SK-N-SH (cell line): ENCODE measurements at regions not wholly inside any gene's neighbourhood (a gene's known extent, or its start where the extent isn't known, plus 50 kb on each side); places are given as distances from the start of the nearest gene placed in this dataset.

Experiments
- CTCF ChIA-PET: fragments of 300-600, 350-600 bp; formaldehyde crosslinking; extraction: SDS; loops from one replicate; lab custom pipeline; 2021; lab: Yijun Ruan, JAX
- POLR2A ChIA-PET: fragments of 350-600 bp; sonication (Branson Sonifier 250); formaldehyde crosslinking; extraction: SDS; loops from one replicate; lab custom pipeline; 2020; ENCODE audit warnings: antibody characterized with exemption, inconsistent platforms; lab: Yijun Ruan, JAX
- DNase-seq: peaks from one replicate; pipeline ENCODE4 v3.0.0; 2012
- H2AFZ ChIP-seq: fragments of 200-600 bp; sonication (generic); 2 replicates; pipeline ENCODE4 v1.8.1; 2016; ENCODE audit warnings: antibody characterized with exemption, mild to moderate bottlenecking, low read depth
- H3F3A ChIP-seq: fragments of 200-600 bp; sonication (generic); replicated peaks from 2 replicates; pipeline ENCODE3; 2016; ENCODE audit warnings: antibody characterized with exemption, mild to moderate bottlenecking; ENCODE audit not compliant: insufficient read depth
- H3K27ac ChIP-seq, 2 experiments: fragments of 200-500 bp in 1 of 2; fragments of 200-600 bp in 1 of 2; sonication (Bioruptor generic) in 1 of 2; sonication (generic), shearing (Covaris generic) in 1 of 2; 2 replicates each; pipeline versions ENCODE4 v1.5.1 to v1.6.1; 2014 to 2016; ENCODE audit warnings: low read depth in 2 of 2, inconsistent platforms in 1 of 2, low read length in 1 of 2, mild to moderate bottlenecking in 1 of 2, mixed read lengths in 1 of 2
- H3K27me3 ChIP-seq: fragments of 200-600 bp; sonication (generic), shearing (Covaris generic); 2 replicates; pipeline ENCODE4 v1.6.1; 2016; ENCODE audit warnings: mixed run types; ENCODE audit not compliant: insufficient read depth
- H3K36me3 ChIP-seq, 2 experiments: fragments of 200-500 bp in 1 of 2; fragments of 200-600 bp in 1 of 2; sonication (Bioruptor generic) in 1 of 2; sonication (generic) in 1 of 2; replicated peaks in 1 of 2; 2 replicates each; pipeline versions ENCODE3 to v1.5.1; 2014 to 2016; ENCODE audit warnings: low read length in 1 of 2, mild to moderate bottlenecking in 1 of 2; ENCODE audit not compliant: insufficient read depth in 2 of 2, control insufficient read depth in 1 of 2
- H3K4me1 ChIP-seq, 2 experiments: fragments of 200-500 bp in 1 of 2; fragments of 200-600 bp in 1 of 2; sonication (Bioruptor generic) in 1 of 2; sonication (generic), shearing (Covaris generic) in 1 of 2; 2 replicates each; pipeline versions ENCODE4 v1.5.1 to v1.6.1; 2014 to 2016; ENCODE audit warnings: low read depth in 1 of 2, low read length in 1 of 2, mixed run types in 1 of 2; ENCODE audit not compliant: insufficient read depth in 2 of 2, control insufficient read depth in 1 of 2
- H3K4me2 ChIP-seq: fragments of 200-600 bp; sonication (generic), shearing (Covaris generic); 2 replicates; pipeline ENCODE4 v1.6.1; 2017; ENCODE audit warnings: mixed run types
- H3K4me3 ChIP-seq, 2 experiments: fragments of 200-500 bp in 1 of 2; fragments of 200-600 bp in 1 of 2; sonication (Bioruptor generic) in 1 of 2; sonication (generic), shearing (Covaris generic) in 1 of 2; 2 replicates each; pipeline versions ENCODE4 v1.5.1 to v1.8.1; 2014 to 2016; ENCODE audit warnings: low read depth in 2 of 2, inconsistent platforms in 1 of 2, low read length in 1 of 2, mild to moderate bottlenecking in 1 of 2, mixed read lengths in 1 of 2, moderate library complexity in 1 of 2
- H3K79me2 ChIP-seq: fragments of 200-600 bp; sonication (generic); 2 replicates; pipeline ENCODE4 v1.8.1; 2017; ENCODE audit warnings: mild to moderate bottlenecking; ENCODE audit not compliant: insufficient read depth
- H3K9ac ChIP-seq: fragments of 200-600 bp; sonication (generic); 2 replicates; pipeline ENCODE4 v1.6.1; 2017; ENCODE audit warnings: mixed run types
- H3K9me2 ChIP-seq: fragments of 200-600 bp; sonication (generic); 2 replicates; pipeline ENCODE4 v1.6.1; 2017; ENCODE audit warnings: mixed run types
- H3K9me3 ChIP-seq: fragments of 200-600 bp; sonication (generic); 2 replicates; pipeline ENCODE4 v1.6.1; 2017; ENCODE audit warnings: mixed run types, mild to moderate bottlenecking, moderate library complexity
- H4K20me1 ChIP-seq: fragments of 200-600 bp; sonication (generic); 2 replicates; pipeline ENCODE4 v1.6.1; 2017; ENCODE audit warnings: mild to moderate bottlenecking, mixed run types; ENCODE audit not compliant: insufficient read depth
- CHD2 ChIP-seq: fragments of 150-350 bp; IDR thresholded peaks from 2 replicates; pipeline ENCODE4 v1.6.1; 2018; ENCODE audit warnings: low read length; ENCODE audit not compliant: partially characterized antibody
- FOXJ3 ChIP-seq: sonication (generic); formaldehyde crosslinking; IDR thresholded peaks from 2 replicates; pipeline ENCODE4 v1.5.1; 2020; ENCODE audit warnings: mild to moderate bottlenecking, missing genetic modification reagents
- FOXM1 ChIP-seq: IDR thresholded peaks from 2 replicates; pipeline ENCODE4 v1.4.0; 2012; ENCODE audit warnings: low read depth, mild to moderate bottlenecking
- GABPA ChIP-seq: IDR thresholded peaks from 2 replicates; pipeline ENCODE4 v1.4.0; 2012; ENCODE audit warnings: low read depth, mild to moderate bottlenecking
- GATA2 ChIP-seq: sonication (generic); formaldehyde crosslinking; IDR thresholded peaks from 2 replicates; pipeline ENCODE4 v1.5.0; 2020; ENCODE audit warnings: mild to moderate bottlenecking, missing genetic modification reagents
- MEF2A ChIP-seq: IDR thresholded peaks from 2 replicates; pipeline ENCODE4 v1.4.0; 2012; ENCODE audit warnings: low read depth, borderline replicate concordance
- TAF1 ChIP-seq: IDR thresholded peaks from 2 replicates; pipeline ENCODE4 v1.6.1; 2012; ENCODE audit warnings: low read depth, mild to moderate bottlenecking, low read length, moderate library complexity, borderline replicate concordance
- TCF12 ChIP-seq: IDR thresholded peaks from 2 replicates; pipeline ENCODE4 v1.4.0; 2012
- TEAD4 ChIP-seq: IDR thresholded peaks from 2 replicates; pipeline ENCODE4 v1.4.0; 2012; ENCODE audit warnings: mild to moderate bottlenecking, borderline replicate concordance; ENCODE audit not compliant: insufficient read depth
- YY1 ChIP-seq: IDR thresholded peaks from 2 replicates; pipeline ENCODE4 v1.4.0; 2012; ENCODE audit warnings: low read depth, mild to moderate bottlenecking
- WGBS: methylation state at CpG from one replicate; pipeline ENCODE4 v1.1.6; 2017; ENCODE audit warnings: low lambda C conversion rate; 5-methylcytosine and 5-hydroxymethylcytosine counted together
- TF ChIP-seq, protein P1 (sequence below): IDR thresholded peaks from 2 replicates; pipeline ENCODE4 v1.4.0; 2012; ENCODE audit warnings: low read depth
- TF ChIP-seq, protein P2 (sequence below): IDR thresholded peaks from 2 replicates; pipeline ENCODE4 v1.4.0; 2012; ENCODE audit warnings: low read depth, borderline replicate concordance

DNA sequence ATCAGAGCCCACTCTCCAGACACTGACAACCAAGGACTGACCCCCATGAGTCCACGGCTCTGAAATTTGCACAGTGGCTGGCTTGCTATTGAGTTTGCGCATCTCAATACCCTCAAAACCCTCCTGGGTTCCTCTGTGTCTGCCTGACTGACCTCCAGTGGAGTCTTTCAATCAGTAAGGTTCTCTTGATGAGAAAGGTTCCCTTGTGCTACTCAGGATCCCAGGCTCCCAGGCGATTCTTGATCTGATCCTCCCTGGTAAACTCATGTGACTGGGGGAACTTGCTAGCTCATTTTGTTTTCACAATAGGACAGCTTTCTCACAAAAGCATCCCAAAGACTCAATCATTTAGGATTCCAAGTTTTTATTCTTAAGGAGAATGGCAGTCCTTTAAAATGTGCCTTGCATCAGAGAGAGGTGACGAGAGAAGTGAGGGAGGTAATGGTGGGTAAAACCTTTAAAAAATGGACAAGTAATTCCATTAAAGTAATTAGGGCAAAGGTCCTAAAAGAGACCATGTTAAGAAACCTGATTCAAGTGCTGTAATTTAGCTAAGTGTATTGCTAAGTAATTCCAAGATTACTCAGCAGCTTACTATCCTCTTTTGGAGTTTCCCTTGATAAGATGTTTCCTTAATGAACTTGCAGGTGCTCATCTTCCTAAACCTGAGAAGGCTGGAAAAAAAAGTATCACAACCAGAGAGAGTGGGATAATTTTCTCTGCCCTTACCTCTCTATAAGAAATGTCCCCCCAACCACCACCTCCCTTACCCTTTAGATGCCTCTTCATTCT lies 304.7 kb upstream of the SGK1 start:
- Histone ChIP-seq H3K27me3 (no peaks in the 10 kb centered on the region), H3K79me2 (no peaks in the 10 kb centered on the region), H3K36me3 (no peaks in the 10 kb centered on the region), H3K4me3 (no peak overlapping the region), H2AFZ (no peak overlapping the region), H4K20me1 (no peaks in the 10 kb centered on the region), H3K4me2 (no peak overlapping the region), H3K27ac (no peak overlapping the region), H3K4me1 (peaks cover 2 to 4% of the 10 kb centered on the region in 2 experiments; a peak in 2 of 4 replicates), H3K9me2 (no peaks in the 10 kb centered on the region), H3K9ac (no peak overlapping the region), H3K9me3 (no peaks in the 10 kb centered on the region), H3F3A (no peaks in the 10 kb centered on the region)
- POLR2A ChIA-PET, result no interaction called here
- CTCF ChIA-PET, result no interaction called here
- TF ChIP-seq GATA2 (CRISPR knock-in tag) (no peak), MEF2A (no peak)
- no peak for DNase-seq
- WGBS, result 91% methylated on average over 4 of the region's 4 CpGs

DNA sequence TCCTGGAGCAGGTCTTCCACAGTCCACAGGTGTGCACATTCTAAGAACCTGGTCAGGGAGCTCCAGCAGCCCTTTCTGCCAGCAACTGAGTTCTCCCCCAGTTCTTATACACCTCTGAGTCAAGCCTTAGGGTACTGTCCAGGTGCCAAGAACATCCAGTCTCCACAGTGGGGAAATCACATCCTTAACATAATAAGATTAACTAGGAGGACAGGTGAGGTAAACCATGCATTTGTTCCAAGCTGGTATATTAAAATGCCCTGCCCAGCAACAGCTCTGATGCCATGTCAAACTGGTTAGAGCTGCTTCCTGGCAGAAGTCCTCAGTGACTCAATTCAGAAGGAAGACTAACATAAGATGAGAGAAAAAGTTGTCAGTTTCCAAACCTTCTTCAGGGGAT lies 303.9 kb upstream of the SGK1 start:
- Histone ChIP-seq H3K27me3 (no peaks in the 10 kb centered on the region), H3K9ac (no peak overlapping the region), H3K4me3 (no peak overlapping the region), H3K4me2 (no peak overlapping the region), H4K20me1 (no peaks in the 10 kb centered on the region), H3F3A (no peaks in the 10 kb centered on the region), H3K27ac (no peak overlapping the region), H3K9me2 (no peaks in the 10 kb centered on the region), H3K9me3 (no peaks in the 10 kb centered on the region), H3K79me2 (no peaks in the 10 kb centered on the region), H3K36me3 (no peaks in the 10 kb centered on the region), H2AFZ (no peak overlapping the region), H3K4me1 (peaks cover 2 to 4% of the 10 kb centered on the region in 2 experiments; a peak in 2 of 4 replicates)
- DNase-seq, result no peak
- CTCF ChIA-PET, result no interaction called here
- POLR2A ChIA-PET, result no interaction called here
- TF ChIP-seq FOXM1, result no peak
- TF ChIP-seq, protein P1, sequence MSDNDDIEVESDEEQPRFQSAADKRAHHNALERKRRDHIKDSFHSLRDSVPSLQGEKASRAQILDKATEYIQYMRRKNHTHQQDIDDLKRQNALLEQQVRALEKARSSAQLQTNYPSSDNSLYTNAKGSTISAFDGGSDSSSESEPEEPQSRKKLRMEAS, result no peak
- TF ChIP-seq GABPA, result no peak
- TF ChIP-seq TAF1, result no peak
- no peak for TF ChIP-seq FOXJ3 (CRISPR knock-in tag)
- no peak for TF ChIP-seq YY1
- TF ChIP-seq, protein P2, sequence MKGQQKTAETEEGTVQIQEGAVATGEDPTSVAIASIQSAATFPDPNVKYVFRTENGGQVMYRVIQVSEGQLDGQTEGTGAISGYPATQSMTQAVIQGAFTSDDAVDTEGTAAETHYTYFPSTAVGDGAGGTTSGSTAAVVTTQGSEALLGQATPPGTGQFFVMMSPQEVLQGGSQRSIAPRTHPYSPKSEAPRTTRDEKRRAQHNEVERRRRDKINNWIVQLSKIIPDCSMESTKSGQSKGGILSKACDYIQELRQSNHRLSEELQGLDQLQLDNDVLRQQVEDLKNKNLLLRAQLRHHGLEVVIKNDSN, result no peak
- no peak for TF ChIP-seq TEAD4
- no peak for TF ChIP-seq CHD2
- no peak for TF ChIP-seq MEF2A
- TF ChIP-seq TCF12, result no peak
